Neuronal stem cell (in vitro differentiated cells): ENCODE measurements at regions not wholly inside any gene's neighbourhood (a gene's known extent, or its start where the extent isn't known, plus 50 kb on each side); places are given as distances from the start of the nearest gene placed in this dataset.

Experiments used
- DNase-seq: peaks from one replicate; pipeline ENCODE4 v3.0.0-alpha.2; 2013; ENCODE audit warnings: low spot score
- H2AFZ ChIP-seq: one replicate; pipeline ENCODE4 v1.6.1; 2013; ENCODE audit warnings: mild to moderate bottlenecking, low read length, inconsistent platforms
- H2AK5ac ChIP-seq: 2 replicates; pipeline ENCODE4 v1.6.1; 2013; ENCODE audit warnings: low read depth, mild to moderate bottlenecking, inconsistent platforms, low read length, moderate library complexity, mixed read lengths
- H2BK120ac ChIP-seq: 2 replicates; pipeline ENCODE4 v1.6.1; 2013; ENCODE audit warnings: low read depth, mild to moderate bottlenecking, inconsistent platforms, low read length, moderate library complexity, mixed read lengths
- H2BK12ac ChIP-seq: one replicate; pipeline ENCODE4 v1.6.1; 2013; ENCODE audit warnings: low read length, inconsistent platforms
- H2BK15ac ChIP-seq: 2 replicates; pipeline ENCODE4 v1.6.1; 2013; ENCODE audit warnings: mild to moderate bottlenecking, low read length, inconsistent platforms, mixed read lengths
- H2BK5ac ChIP-seq: one replicate; pipeline ENCODE4 v1.6.1; 2013; ENCODE audit warnings: inconsistent platforms, mild to moderate bottlenecking, low read length, moderate library complexity
- H3K14ac ChIP-seq: one replicate; pipeline ENCODE4 v1.6.1; 2013; ENCODE audit warnings: low read length, inconsistent platforms
- H3K18ac ChIP-seq: 2 replicates; pipeline ENCODE4 v1.6.1; 2013; ENCODE audit warnings: low read length, inconsistent platforms
- H3K23ac ChIP-seq: 2 replicates; pipeline ENCODE4 v1.6.1; 2013; ENCODE audit warnings: low read depth, mild to moderate bottlenecking, mixed read lengths, low read length, inconsistent platforms; ENCODE audit not compliant: poor library complexity
- H3K27ac ChIP-seq: replicated peaks from 3 replicates; pipeline ENCODE4 v1.5.1; 2013; ENCODE audit warnings: low read length, inconsistent platforms
- H3K27me3 ChIP-seq, 3 experiments: 2 replicates each; pipeline ENCODE4 v1.6.1; 2013; ENCODE audit warnings: low read length in 3 of 3, mild to moderate bottlenecking in 2 of 3, inconsistent platforms in 1 of 3, low read depth in 1 of 3, mixed read lengths in 1 of 3, moderate library complexity in 1 of 3; ENCODE audit not compliant: control insufficient read depth in 3 of 3, insufficient read depth in 3 of 3
- H3K36me3 ChIP-seq, 2 donors: replicated peaks in 1 of 2; 2 replicates each; pipeline ENCODE4 v1.6.1; 2013; ENCODE audit warnings: low read length in 2 of 2; ENCODE audit not compliant: control insufficient read depth in 2 of 2, insufficient read depth in 2 of 2
- H3K4ac ChIP-seq: 2 replicates; pipeline ENCODE4 v1.6.1; 2013; ENCODE audit warnings: inconsistent platforms, mild to moderate bottlenecking, low read length, moderate library complexity
- H3K4me1 ChIP-seq, 2 donors: 1 replicate in 1 of 2; 2 replicates in 1 of 2; pipeline ENCODE4 v1.6.1; 2013; ENCODE audit warnings: low read length in 2 of 2, low read depth in 1 of 2; ENCODE audit not compliant: control insufficient read depth in 2 of 2, insufficient read depth in 1 of 2
- H3K4me2 ChIP-seq: one replicate; pipeline ENCODE4 v1.6.1; 2013; ENCODE audit warnings: mild to moderate bottlenecking, low read length, inconsistent platforms; ENCODE audit not compliant: insufficient read depth, poor library complexity, severe bottlenecking
- H3K4me3 ChIP-seq, 2 donors: 2 replicates each; pipeline ENCODE4 v1.5.1; 2013; ENCODE audit warnings: low read length in 2 of 2, mild to moderate bottlenecking in 2 of 2, inconsistent platforms in 1 of 2, moderate library complexity in 1 of 2
- H3K79me1 ChIP-seq: one replicate; pipeline ENCODE4 v1.6.1; 2013; ENCODE audit warnings: low read depth, mild to moderate bottlenecking, inconsistent platforms, low read length, moderate library complexity
- H3K9ac ChIP-seq: one replicate; pipeline ENCODE4 v1.6.1; 2013; ENCODE audit warnings: mild to moderate bottlenecking, low read depth, low read length, inconsistent platforms; ENCODE audit not compliant: poor library complexity
- H3K9me3 ChIP-seq, 2 donors: replicated peaks in 1 of 2; 2 replicates each; pipeline versions ENCODE3 to v1.6.1; 2013; ENCODE audit warnings: low read length in 2 of 2, mild to moderate bottlenecking in 2 of 2, inconsistent platforms in 1 of 2, low read depth in 1 of 2, mixed read lengths in 1 of 2, moderate library complexity in 1 of 2; ENCODE audit not compliant: control insufficient read depth in 2 of 2, insufficient read depth in 1 of 2
- H4K8ac ChIP-seq: one replicate; pipeline ENCODE4 v1.6.1; 2013; ENCODE audit warnings: low read depth, mild to moderate bottlenecking, inconsistent platforms, low read length, moderate library complexity
- H4K91ac ChIP-seq: one replicate; pipeline ENCODE4 v1.6.1; 2013; ENCODE audit warnings: low read length, low read depth, mild to moderate bottlenecking, inconsistent platforms; ENCODE audit not compliant: poor library complexity
- WGBS, 2 donors: extraction: QIAGEN DNeasy Blood & Tissue Kit; methylation state at CpG; one replicate each; pipeline ENCODE4 v1.1.7; 2013; ENCODE audit warnings: missing lambda C conversion rate in 2 of 2, mixed read lengths in 1 of 2; ENCODE audit not compliant: insufficient read length in 2 of 2, insufficient replicate concordance in 1 of 2; ENCODE audit errors: extremely low coverage in 2 of 2; 5-methylcytosine and 5-hydroxymethylcytosine counted together

DNA sequence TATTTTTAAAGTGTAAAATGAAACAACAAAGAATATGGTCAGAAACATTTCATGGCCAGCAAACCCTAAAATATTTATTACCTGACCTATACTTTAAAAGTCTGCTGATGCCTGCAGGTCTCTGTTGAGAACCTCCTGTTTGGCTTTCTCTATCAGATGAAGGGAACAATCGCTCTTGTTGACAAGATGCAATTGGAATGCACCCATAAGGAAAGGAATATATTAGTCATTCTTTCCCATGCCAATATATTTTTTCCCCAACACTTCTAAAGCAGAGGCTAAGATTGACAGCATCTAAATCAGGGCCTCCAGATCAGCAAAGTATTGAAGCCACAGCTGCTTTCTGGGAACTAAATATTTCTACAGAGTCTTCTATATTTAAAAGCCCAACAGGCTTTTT is 897.8 kb downstream of the EPHA7 start:
- no peak overlapping the region for H2BK5ac ChIP-seq
- WGBS, 2 donors = no CpG with 5 or more reads among the region's 1 CpG

DNA sequence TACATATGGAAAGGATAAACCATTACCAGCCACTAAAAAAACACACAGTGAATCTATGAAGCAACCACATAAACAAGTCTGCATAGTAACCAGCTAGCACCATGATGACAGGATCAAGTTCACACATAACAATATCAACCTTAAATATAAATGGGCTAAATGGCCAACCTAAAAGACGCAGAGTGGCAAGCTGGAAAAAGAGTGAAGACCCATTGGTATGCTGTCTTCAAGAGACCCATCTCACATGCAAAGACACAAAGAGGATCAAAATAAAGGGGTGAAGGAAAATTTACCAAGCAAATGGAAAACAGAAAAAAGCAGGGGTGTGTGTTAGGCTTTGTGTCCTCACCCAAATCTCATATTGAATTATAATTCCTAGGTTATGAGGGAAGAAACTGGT is 909.2 kb downstream of the EPHA7 start:
- WGBS, 2 donors = no CpG with 5 or more reads among the region's 1 CpG
- Histone ChIP-seq H4K8ac (no peak overlapping the region), H3K27me3 (no peaks in the 10 kb centered on the region), H3K4me3 (no peak overlapping the region), H3K14ac (no peak overlapping the region), H3K4ac (no peak overlapping the region), H2AK5ac (no peak overlapping the region), H3K27ac (no peak overlapping the region), H3K79me1 (no peaks in the 10 kb centered on the region), H2BK12ac (no peak overlapping the region), H3K4me1 (no peaks in the 10 kb centered on the region), H3K4me2 (no peak overlapping the region), H3K9me3 (peaks cover 2 to 3% of the 10 kb centered on the region in 2 donors), H2AFZ (no peak overlapping the region), H3K18ac (no peak overlapping the region), H2BK120ac (no peak overlapping the region), H2BK5ac (no peak overlapping the region), H4K91ac (no peak overlapping the region), H3K9ac (no peak overlapping the region), H3K23ac (no peak overlapping the region), H2BK15ac (no peak overlapping the region), H3K36me3 (no peaks in the 10 kb centered on the region)
- DNase-seq = no peak

More for the DNA sequence above, 897.8 kb downstream of the EPHA7 start:
- Histone ChIP-seq H4K8ac (no peak overlapping the region), H3K36me3 (no peaks in the 10 kb centered on the region), H3K9ac (no peak overlapping the region), H2BK120ac (no peak overlapping the region), H3K4me2 (no peak overlapping the region), H4K91ac (no peak overlapping the region), H3K9me3 (no peaks in the 10 kb centered on the region), H3K27ac (no peak overlapping the region), H3K18ac (no peak overlapping the region), H3K23ac (no peak overlapping the region), H3K14ac (no peak overlapping the region), H2AK5ac (no peak overlapping the region), H2AFZ (no peak overlapping the region), H3K4ac (no peak overlapping the region), H3K27me3 (no peaks in the 10 kb centered on the region), H3K4me3 (no peak overlapping the region), H2BK15ac (no peak overlapping the region), H3K4me1 (no peaks in the 10 kb centered on the region), H3K79me1 (no peaks in the 10 kb centered on the region), H2BK12ac (no peak overlapping the region)
- no peak for DNase-seq

DNA sequence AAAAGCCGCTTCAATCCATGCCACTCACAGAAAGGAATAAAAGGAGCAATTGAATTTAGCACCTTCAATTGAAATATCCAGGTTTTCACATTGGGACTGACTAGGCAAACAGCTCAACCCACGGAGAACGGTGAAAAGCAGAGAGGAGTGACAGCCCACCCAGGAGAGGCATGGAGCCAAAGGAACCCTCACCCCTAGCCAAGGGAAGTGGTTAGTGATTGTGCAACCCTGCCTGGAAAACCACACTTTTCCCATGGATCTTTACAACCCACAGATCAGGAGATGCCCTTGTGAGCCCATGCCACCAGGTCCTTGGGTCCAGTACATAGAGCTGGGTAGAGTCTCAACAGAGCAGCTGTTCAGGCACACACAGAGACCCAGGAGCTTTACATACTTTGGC is 911.8 kb downstream of the EPHA7 start:
- Histone ChIP-seq H2AK5ac (no peak overlapping the region), H2AFZ (no peak overlapping the region), H3K36me3 (no peaks in the 10 kb centered on the region), H3K4me3 (no peak overlapping the region), H3K23ac (no peak overlapping the region), H3K4me1 (no peaks in the 10 kb centered on the region), H3K4me2 (no peak overlapping the region), H3K4ac (no peak overlapping the region), H3K9me3 (peaks cover 2 to 3% of the 10 kb centered on the region in 2 donors), H4K91ac (no peak overlapping the region), H2BK15ac (no peak overlapping the region), H4K8ac (no peak overlapping the region), H3K27me3 (no peaks in the 10 kb centered on the region), H3K18ac (no peak overlapping the region), H2BK12ac (no peak overlapping the region), H2BK5ac (no peak overlapping the region), H3K14ac (no peak overlapping the region), H3K27ac (no peak overlapping the region), H3K79me1 (no peaks in the 10 kb centered on the region), H2BK120ac (no peak overlapping the region), H3K9ac (no peak overlapping the region)
- no CpG with 5 or more reads among the region's 3 CpGs for WGBS, 2 donors
- DNase-seq = no peak

DNA sequence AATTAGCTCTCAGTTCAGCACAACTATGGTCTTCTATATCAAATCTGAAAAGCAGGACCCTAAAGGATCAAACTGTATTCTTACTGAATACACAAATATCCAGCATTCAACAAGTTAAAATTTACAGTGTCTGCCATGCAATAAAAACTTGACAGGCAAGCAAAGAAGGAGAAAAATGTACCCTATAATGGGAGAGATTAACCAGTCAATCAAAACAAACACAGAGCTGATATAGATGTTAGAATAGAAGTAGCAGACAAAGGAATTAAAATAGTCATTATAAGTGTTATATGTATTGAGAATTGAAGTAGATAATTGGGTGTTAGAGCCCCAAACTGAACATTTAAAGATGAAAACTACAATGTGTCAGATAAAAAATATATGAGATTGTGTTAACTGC is 914.9 kb downstream of the EPHA7 start:
- H3K4me2 ChIP-seq = no peak overlapping the region
- H3K18ac ChIP-seq = no peak overlapping the region
- no peak overlapping the region for H4K91ac ChIP-seq
- H3K9ac ChIP-seq = no peak overlapping the region
- H2BK120ac ChIP-seq = no peak overlapping the region
- no peak overlapping the region for H2AK5ac ChIP-seq
- H3K27me3 ChIP-seq = no peaks in the 10 kb centered on the region
- H2BK12ac ChIP-seq = no peak overlapping the region
- no peak for DNase-seq
- no peak overlapping the region for H4K8ac ChIP-seq
- H3K14ac ChIP-seq = no peak overlapping the region
- H2AFZ ChIP-seq = no peak overlapping the region
- H2BK5ac ChIP-seq = no peak overlapping the region
- no peak overlapping the region for H3K23ac ChIP-seq
- no peaks in the 10 kb centered on the region for H3K36me3 ChIP-seq
- H3K79me1 ChIP-seq = no peaks in the 10 kb centered on the region
- no peak overlapping the region for H3K27ac ChIP-seq
- no peak overlapping the region for H3K4ac ChIP-seq
- peaks cover 0 to 2% of the 10 kb centered on the region in 2 donors for H3K9me3 ChIP-seq
- no peak overlapping the region for H3K4me3 ChIP-seq
- H3K4me1 ChIP-seq = no peaks in the 10 kb centered on the region
- no peak overlapping the region for H2BK15ac ChIP-seq
